DOHH2 (cell line): ENCODE measurements at regions not wholly inside any gene's neighbourhood (a gene's known extent, or its start where the extent isn't known, plus 50 kb on each side); places are given as distances from the start of the nearest gene placed in this dataset.

ENCODE experiments used
- CTCF ChIP-seq: fragments of 200-600 bp; sonication (generic); IDR thresholded peaks from one replicate; pipeline ENCODE4 v1.5.1; 2014; ENCODE audit warnings: antibody characterized with exemption, mild to moderate bottlenecking, low read depth, low read length; ENCODE audit not compliant: poor library complexity, severe bottlenecking
- EZH2phosphoT487 ChIP-seq: fragments of 200-600 bp; sonication (generic); IDR thresholded peaks from 2 replicates; pipeline ENCODE4 v1.6.1; 2017; ENCODE audit warnings: borderline replicate concordance, mild to moderate bottlenecking, antibody characterized with exemption, low read length, moderate library complexity, mixed read lengths

GRCh38 chr2:226216575-226216974 is 583.0 kb downstream of the IRS1 start:
- no peak for TF ChIP-seq CTCF
- no peak for TF ChIP-seq EZH2phosphoT487
